ENCODE measurements at regions not wholly inside any gene's neighbourhood (a gene's known extent, or its start where the extent isn't known, plus 50 kb on each side); places are given as distances from the start of the nearest gene placed in this dataset.
A peak's percentile ranks its signal among the peaks of the same experiment; 100 is the strongest.

- H3K4me3 ChIP-seq (ENCODE audit: low read depth, low read length), result no peak overlapping the region
- TF ChIP-seq CTCF (conservative IDR thresholded peaks at IDR 0.05; ENCODE audit: low read depth, low read length), result no peak
- no peak for DNase-seq (ENCODE audit: low read depth)
These were observed 94.3 kb downstream of the ASB1 start for GRCh38 chr2:238521002-238521401.

- H3K4me3 ChIP-seq (ENCODE audit: low read depth, low read length), result no peak overlapping the region
- TF ChIP-seq CTCF (conservative IDR thresholded peaks at IDR 0.05; ENCODE audit: low read depth, low read length), result no peak
- no peak for DNase-seq (ENCODE audit: low read depth)
These were observed 95.1 kb downstream of the ASB1 start for GRCh38 chr2:238521870-238522269.

- peak; percentile 74 for DNase-seq (ENCODE audit: low read depth)
- peak; percentile 66 for TF ChIP-seq CTCF (conservative IDR thresholded peaks at IDR 0.05; ENCODE audit: low read depth, low read length)
- H3K4me3 ChIP-seq (ENCODE audit: low read depth, low read length), result no peak overlapping the region
These were observed 96.7 kb downstream of the ASB1 start for GRCh38 chr2:238523158-238524110.

- no peak overlapping the region for H3K4me3 ChIP-seq (ENCODE audit: low read depth, low read length)
- DNase-seq (ENCODE audit: low read depth), result no peak
- no peak for TF ChIP-seq CTCF (conservative IDR thresholded peaks at IDR 0.05; ENCODE audit: low read depth, low read length)
These were observed 97.8 kb downstream of the ASB1 start for GRCh38 chr2:238524426-238524983.

- no peak for TF ChIP-seq CTCF (conservative IDR thresholded peaks at IDR 0.05; ENCODE audit: low read depth, low read length)
- no peak overlapping the region for H3K4me3 ChIP-seq (ENCODE audit: low read depth, low read length)
- DNase-seq (ENCODE audit: low read depth), result no peak
These were observed 99.3 kb downstream of the ASB1 start for GRCh38 chr2:238525990-238526389.

- DNase-seq (ENCODE audit: low read depth), result no peak
- no peak overlapping the region for H3K4me3 ChIP-seq (ENCODE audit: low read depth, low read length)
- no peak for TF ChIP-seq CTCF (conservative IDR thresholded peaks at IDR 0.05; ENCODE audit: low read depth, low read length)
These were observed 100.8 kb downstream of the ASB1 start for GRCh38 chr2:238527565-238527964.
